GM12875 (cell line): ENCODE measurements at regions not wholly inside any gene's neighbourhood (a gene's known extent, or its start where the extent isn't known, plus 50 kb on each side); places are given as distances from the start of the nearest gene placed in this dataset.

Experiments
- H3K4me3 ChIP-seq: one replicate; pipeline ENCODE4 v1.5.1; 2011; ENCODE audit warnings: low read depth, low read length, control low read depth
- TF ChIP-seq, protein P1 (sequence below): IDR thresholded peaks from 2 replicates; pipeline ENCODE4 v1.5.1; 2011; ENCODE audit warnings: low read depth, mild to moderate bottlenecking, control low read depth, inconsistent platforms, low read length, moderate library complexity, borderline replicate concordance; ENCODE audit not compliant: insufficient read depth

DNA sequence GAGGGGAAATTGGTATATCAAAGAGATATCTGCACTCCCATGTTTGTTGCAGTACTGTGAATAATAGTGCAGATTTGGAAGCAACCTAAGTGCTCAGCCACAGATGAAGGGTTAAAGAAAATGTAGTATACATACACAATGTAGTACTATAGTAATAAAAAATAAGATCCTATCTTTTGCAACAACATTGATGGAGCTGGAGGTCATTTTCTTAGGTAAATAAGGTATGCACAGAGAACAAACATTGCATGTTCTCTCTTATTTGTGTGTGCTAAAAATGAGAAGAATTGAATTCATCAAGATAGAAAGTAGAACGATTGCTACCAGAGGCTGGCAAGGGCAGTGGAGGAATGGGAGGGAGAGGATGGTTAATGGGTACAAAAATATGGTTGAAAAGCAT lies 117.9 kb upstream of the TRAM1L1 start:
- no peak overlapping the region for H3K4me3 ChIP-seq
- TF ChIP-seq, protein P1, sequence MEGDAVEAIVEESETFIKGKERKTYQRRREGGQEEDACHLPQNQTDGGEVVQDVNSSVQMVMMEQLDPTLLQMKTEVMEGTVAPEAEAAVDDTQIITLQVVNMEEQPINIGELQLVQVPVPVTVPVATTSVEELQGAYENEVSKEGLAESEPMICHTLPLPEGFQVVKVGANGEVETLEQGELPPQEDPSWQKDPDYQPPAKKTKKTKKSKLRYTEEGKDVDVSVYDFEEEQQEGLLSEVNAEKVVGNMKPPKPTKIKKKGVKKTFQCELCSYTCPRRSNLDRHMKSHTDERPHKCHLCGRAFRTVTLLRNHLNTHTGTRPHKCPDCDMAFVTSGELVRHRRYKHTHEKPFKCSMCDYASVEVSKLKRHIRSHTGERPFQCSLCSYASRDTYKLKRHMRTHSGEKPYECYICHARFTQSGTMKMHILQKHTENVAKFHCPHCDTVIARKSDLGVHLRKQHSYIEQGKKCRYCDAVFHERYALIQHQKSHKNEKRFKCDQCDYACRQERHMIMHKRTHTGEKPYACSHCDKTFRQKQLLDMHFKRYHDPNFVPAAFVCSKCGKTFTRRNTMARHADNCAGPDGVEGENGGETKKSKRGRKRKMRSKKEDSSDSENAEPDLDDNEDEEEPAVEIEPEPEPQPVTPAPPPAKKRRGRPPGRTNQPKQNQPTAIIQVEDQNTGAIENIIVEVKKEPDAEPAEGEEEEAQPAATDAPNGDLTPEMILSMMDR = no peak

DNA sequence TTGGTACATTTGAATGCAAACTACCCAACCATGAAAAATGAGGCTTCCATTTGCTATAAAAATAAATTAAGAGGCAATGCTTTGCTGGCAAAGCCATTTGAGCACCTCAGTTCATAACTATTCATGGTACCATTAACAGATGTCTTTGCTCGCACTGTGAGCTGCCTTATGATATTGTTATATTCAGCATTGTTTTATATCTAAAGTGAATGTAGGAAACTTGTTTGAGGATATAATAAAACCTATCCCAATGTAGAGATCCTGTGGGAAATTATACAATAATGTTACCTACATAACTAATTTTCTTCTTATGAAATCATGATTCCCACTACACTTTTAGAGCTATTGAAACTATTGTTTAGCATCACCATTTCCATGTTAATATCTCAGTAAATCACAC lies 125.2 kb upstream of the TRAM1L1 start:
- TF ChIP-seq, protein P1 = no peak
- H3K4me3 ChIP-seq = no peak overlapping the region

DNA sequence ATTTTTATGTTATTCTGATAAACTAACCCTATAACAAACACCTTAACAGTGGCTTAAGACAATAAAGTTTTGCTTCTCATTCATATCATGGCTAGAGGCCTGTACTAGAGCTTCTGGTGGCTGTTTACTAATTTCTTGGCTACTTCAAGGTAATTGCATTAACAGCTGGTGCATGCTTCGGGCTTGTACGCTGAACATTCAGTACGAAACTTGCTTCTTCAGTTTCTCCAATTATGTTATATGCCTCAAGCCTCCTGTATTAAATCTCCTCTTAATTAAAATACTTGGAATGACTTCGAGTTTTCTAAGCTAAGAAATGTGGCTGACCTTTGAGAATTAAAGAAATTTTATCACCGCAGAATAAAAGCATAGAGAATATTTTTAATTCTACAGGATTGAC lies 138.9 kb upstream of the TRAM1L1 start:
- H3K4me3 ChIP-seq = no peak overlapping the region
- TF ChIP-seq, protein P1 = no peak

DNA sequence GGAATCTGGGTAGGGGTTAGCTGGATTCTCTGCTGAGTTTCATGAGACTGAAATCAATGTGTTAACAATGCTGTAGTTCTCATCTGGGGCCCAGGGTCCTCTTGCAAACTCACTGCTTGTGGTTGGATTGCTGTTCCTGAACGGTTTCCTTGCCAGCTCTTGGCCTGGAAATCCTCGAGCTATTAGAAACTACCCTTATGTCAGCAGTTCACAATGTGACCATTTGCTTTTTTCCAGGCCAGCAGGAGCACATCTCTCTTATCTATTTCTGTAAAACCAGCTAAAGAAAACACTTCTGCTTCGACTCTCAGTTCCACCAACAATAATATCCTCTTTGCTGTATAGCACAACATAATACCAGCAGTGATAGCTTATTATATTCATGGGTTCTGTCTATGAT lies 140.1 kb upstream of the TRAM1L1 start:
- H3K4me3 ChIP-seq = no peak overlapping the region
- TF ChIP-seq, protein P1 = no peak

DNA sequence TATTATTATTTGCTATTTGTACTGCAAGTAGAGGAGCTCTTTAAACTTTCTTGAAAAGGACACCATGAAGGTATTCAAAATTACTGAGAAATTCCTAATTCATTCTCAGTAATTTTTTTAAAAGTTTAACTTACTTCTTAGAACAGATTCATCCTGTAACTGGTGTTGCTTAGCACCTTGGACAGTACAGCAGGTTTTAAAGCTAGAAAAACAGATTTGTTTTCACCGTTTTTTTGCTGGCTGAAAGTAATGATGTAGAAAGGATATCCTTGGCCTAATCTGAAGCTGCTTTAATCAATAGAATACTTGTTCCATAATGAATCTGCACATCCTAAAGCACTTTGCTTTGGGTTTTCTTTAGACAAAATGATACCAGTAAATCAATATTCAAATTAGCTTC lies 142.5 kb upstream of the TRAM1L1 start:
- TF ChIP-seq, protein P1 = no peak
- no peak overlapping the region for H3K4me3 ChIP-seq

DNA sequence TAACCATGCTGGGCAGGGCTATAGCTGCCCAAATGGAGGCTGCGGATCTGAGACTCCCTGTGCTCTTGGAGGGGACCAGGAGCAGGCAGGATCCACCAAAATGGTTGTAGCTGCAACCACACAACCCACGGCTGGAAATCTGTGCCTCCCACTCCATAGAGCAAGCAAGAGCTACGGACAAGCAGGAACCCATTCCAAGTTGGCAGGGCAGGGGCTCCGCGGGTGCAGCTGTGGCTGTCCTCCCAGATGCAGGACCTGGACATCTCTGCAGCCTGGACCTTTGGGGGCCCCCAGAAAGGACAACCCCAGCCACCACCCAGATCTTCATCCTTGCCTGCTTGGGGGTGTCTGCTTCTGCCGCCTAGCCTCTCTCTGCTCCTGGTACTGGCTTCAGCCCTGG lies 154.1 kb upstream of the TRAM1L1 start:
- TF ChIP-seq, protein P1 = no peak

DNA sequence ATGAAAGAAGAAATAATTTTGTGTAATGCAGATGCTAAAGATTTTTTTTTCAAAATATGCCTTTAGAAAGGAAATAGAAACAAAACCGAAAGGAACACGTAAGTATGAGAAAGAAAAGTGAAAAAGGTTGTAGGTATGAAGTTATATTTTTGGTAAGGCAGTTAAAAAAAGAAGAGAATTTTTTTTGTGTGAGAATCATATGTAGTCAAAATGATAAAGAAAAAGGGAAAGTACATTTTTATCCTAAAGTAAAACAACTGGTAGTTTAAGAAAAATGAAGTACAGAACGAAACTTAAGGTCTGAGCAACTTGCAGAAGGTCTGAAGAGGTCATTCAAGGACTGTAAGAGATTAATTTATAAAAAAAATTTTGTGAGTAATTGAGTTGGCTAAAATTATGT lies 164.0 kb upstream of the TRAM1L1 start:
- no peak overlapping the region for H3K4me3 ChIP-seq
- TF ChIP-seq, protein P1 = no peak

More for the DNA sequence above, 154.1 kb upstream of the TRAM1L1 start:
- no peak overlapping the region for H3K4me3 ChIP-seq
